ENCODE measurements at regions not wholly inside any gene's neighbourhood (a gene's known extent, or its start where the extent isn't known, plus 50 kb on each side); places are given as distances from the start of the nearest gene placed in this dataset.

- TF ChIP-seq POLR2A (IDR thresholded peaks at IDR 0.05; ENCODE audit: extremely low read depth, insufficient read length) (no peak), MYC (IDR thresholded peaks at IDR 0.05; ENCODE audit: low read depth, low read length) (no peak), CTCF (IDR thresholded peaks at IDR 0.05; ENCODE audit: low read depth, low read length) (no peak)
Measured at GRCh38 chr17:65374966-65375365, 186.5 kb downstream of the AXIN2 start.

All from NB4 (cell line).